Activated T-helper 17 cell treated with anti-CD3 and anti-CD28 coated beads, Interleukin-2, amount 50 U/mL, for 72 hours (primary cell): ENCODE measurements at regions not wholly inside any gene's neighbourhood (a gene's known extent, or its start where the extent isn't known, plus 50 kb on each side); places are given as distances from the start of the nearest gene placed in this dataset.

Source experiments
- ATAC-seq: fragments of 150-1000 bp; cut with Tn5 transposase; replicated peaks from 2 replicates; pipeline ENCODE4 v1.10.0; 2021; ENCODE audit warnings: mild to moderate bottlenecking, moderate library complexity
- H3K27ac Mint-ChIP-seq: one replicate; pipeline ENCODE4 v1.8.0; 2022; ENCODE audit warnings: mixed read lengths
- H3K27me3 Mint-ChIP-seq: one replicate; pipeline ENCODE4 v1.8.0; 2022; ENCODE audit warnings: mixed read lengths
- H3K36me3 Mint-ChIP-seq: one replicate; pipeline ENCODE4 v1.8.0; 2022; ENCODE audit warnings: low read depth, mild to moderate bottlenecking, mixed read lengths
- H3K4me1 Mint-ChIP-seq: one replicate; pipeline ENCODE4 v1.8.0; 2022; ENCODE audit warnings: mixed read lengths
- H3K4me3 Mint-ChIP-seq: one replicate; pipeline ENCODE4 v1.8.0; 2022; ENCODE audit warnings: mild to moderate bottlenecking, mixed read lengths
- H3K9me3 Mint-ChIP-seq: one replicate; pipeline ENCODE4 v1.8.0; 2022; ENCODE audit warnings: mixed read lengths

DNA sequence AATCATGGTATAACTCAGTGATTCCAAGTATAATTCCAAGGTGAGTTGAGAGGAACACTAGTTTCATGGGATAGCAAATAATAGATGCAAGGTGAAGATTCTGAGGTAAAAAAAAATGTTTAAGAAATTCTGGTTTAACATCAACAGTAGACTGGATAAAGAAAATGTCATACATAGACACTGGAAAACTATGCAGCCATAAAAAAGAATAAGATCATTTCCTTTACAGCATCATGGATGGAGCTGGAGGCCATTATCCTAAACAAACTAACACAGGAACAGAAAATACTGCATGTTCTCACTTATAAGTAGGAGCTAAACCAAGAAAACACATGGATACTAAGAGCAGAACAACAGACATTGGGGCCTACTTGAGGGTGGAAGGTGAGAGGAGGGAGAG is 54.6 kb upstream of the LEF1 start:
- H3K27me3 Mint-ChIP-seq = no peaks in the 10 kb centered on the region
- H3K4me1 Mint-ChIP-seq = no peaks in the 10 kb centered on the region
- H3K9me3 Mint-ChIP-seq = no peaks in the 10 kb centered on the region
- ATAC-seq = no peak
- H3K4me3 Mint-ChIP-seq = no peak overlapping the region
- H3K36me3 Mint-ChIP-seq = no peaks in the 10 kb centered on the region
- H3K27ac Mint-ChIP-seq = no peak overlapping the region

DNA sequence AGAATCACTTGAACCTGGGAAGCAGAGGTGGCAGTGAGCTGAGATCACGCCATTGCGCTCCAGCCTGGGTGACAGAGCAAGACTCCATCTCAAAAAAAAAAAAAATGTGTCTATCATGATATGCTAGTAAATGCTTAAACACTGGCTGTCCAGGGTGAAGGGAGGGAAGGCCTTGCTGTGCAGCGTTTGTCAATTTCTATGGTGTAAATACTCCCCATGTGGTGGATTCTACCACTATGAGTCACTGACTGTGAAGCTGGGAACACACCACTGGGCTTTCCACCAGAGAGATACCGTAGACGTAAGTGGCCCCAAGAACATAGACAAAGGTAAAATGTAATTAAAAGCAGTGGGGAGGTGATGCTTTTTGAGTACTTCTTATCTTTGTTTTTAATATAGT is 51.3 kb upstream of the LEF1 start:
- ATAC-seq = no peak
- no peak overlapping the region for H3K27ac Mint-ChIP-seq
- H3K27me3 Mint-ChIP-seq = no peaks in the 10 kb centered on the region
- no peaks in the 10 kb centered on the region for H3K4me1 Mint-ChIP-seq
- H3K4me3 Mint-ChIP-seq = no peak overlapping the region
- H3K36me3 Mint-ChIP-seq = no peaks in the 10 kb centered on the region
- H3K9me3 Mint-ChIP-seq = no peaks in the 10 kb centered on the region
